SH-SY5Y (cell line): ENCODE measurements at regions not wholly inside any gene's neighbourhood (a gene's known extent, or its start where the extent isn't known, plus 50 kb on each side); places are given as distances from the start of the nearest gene placed in this dataset.

Experiments used
- GATA2 ChIP-seq: IDR thresholded peaks from 2 replicates; pipeline ENCODE4 v1.6.1; 2011; ENCODE audit warnings: mild to moderate bottlenecking, low read depth, low read length
- GATA3 ChIP-seq: IDR thresholded peaks from 2 replicates; pipeline ENCODE4 v1.6.1; 2011; ENCODE audit warnings: low read depth, mild to moderate bottlenecking, low read length, moderate library complexity

DNA sequence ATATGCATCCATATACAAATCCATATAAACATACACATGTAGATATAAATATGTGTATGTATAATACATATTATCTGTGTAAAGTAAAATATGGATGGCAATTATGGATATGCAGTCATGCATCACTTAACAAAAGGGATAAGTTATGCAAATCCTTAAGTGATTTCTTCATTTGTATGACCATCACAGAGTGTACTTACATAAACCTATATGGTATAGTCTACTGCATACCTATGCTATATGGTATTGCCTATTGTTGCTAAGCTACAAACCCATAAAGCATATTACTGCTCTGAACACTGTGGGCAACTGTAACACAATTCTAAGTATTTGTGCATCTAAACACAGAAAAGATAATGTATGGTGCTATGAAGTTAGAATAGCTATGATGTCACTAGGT, 227.2 kb downstream of the SLC6A15 start:
- TF ChIP-seq GATA2 = no peak
- TF ChIP-seq GATA3 = no peak

DNA sequence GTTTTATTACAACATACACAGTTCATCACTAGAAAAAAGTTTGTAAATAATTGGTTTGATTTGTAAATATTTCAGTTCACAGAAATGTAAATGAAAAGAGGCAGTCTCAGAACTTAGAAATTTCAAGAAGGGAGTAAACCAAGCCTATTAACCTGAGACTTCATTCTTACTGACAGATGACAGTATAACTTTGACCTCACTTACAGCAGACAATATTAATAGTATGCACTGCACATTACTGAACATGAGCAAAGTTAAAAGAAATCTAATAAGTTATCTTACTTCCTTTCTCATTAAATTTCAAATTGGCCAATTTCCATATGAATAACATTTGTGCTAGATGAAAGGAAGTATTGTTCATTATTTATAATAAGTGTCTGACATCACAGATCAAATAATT, 235.8 kb downstream of the SLC6A15 start:
- TF ChIP-seq GATA3 (no peak), GATA2 (no peak)

DNA sequence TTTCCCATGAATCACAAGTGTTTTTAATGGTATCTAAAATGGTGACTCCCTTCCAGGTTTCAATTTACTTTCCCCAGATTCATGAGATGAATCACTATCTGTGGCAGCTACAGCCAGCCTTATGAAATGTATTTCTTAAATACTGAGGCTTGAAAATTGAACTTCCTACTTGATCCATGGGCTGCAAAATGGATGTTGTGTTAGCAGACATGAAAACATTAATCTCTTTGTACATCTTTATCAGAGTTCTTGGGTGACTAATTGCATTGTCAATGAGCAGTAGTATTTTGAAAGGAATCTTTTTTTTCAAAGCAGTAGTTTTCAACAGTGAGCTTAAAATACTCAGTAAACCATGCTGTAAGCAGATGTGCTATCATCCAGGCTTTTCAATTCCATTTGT, 250.8 kb downstream of the SLC6A15 start:
- TF ChIP-seq GATA2 (no peak), GATA3 (no peak)

DNA sequence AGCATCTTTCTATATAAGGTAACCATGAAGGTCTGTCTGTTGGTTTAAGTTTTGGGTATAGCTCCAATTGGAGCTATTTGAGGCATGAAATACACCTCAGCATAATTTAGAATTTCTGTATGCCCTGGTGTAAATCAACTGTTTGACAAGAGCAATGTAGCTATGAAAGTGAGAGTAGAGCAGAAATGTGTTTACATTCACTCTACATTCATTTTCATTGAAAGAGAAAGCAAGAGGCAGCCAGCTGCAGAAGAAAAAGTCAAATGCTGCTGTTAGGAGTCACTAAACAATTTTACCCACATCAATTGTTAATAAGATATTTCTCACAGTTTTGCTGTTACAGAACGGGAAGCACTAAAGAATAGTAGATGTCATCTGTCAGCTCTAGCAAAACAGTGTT, 252.5 kb downstream of the SLC6A15 start:
- TF ChIP-seq GATA3 (no peak), GATA2 (no peak)

DNA sequence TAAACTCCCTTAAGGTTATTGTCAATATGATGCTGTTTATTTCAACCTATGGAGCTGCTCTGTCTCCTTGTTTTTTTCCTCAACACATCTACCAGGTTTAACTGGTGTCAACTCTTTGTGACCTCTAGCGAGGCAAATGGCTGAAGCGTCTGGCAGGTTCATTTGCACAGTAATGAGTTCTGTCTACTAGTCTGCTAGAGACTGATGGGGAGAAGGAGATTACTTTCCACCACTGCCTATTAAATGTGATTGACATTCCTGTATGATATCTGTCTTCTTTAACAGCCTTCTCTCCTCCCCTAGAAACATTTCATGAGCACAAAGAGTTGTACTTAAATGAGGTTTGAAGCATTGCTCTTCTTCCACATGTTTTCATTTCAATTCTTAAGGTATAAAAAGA, 253.7 kb downstream of the SLC6A15 start:
- no peak for TF ChIP-seq GATA2

DNA sequence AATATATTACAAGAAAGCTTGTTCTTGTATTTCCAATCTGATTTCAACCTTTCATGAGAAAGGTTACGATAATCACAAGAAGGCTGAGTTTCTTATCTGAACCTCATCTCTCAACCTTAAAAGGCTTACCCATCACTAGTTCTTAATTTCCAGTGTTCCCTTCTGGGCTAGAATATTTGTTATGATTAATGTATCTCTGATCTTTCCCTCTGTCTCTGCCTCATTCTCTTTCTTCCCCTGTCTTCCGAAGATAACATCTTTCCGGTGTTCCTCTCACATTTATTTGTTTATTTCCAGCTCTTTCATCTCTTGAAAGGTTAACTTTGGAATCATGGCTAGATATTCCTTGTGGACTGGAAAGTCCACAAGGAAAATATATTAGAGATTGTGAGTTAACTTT, 255.9 kb downstream of the SLC6A15 start:
- TF ChIP-seq GATA3 = no peak
- no peak for TF ChIP-seq GATA2

DNA sequence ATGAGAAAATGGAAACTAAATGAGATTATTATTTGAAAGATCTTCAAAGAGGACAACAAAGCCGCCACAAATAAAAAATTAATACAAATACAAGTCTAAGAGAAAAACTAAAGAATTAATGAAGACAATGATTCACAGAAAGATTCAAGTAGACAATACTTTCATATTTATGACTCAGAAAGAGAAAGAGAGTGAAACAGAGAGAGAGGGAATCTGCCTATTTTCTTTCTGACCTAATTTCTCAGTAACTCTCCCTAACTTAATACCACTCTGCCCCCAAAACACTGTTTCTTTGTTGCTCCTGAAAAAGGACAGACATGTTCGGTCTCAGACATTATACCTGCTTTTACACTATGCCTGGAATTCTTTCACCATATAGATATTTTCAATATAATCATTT, 259.1 kb downstream of the SLC6A15 start:
- TF ChIP-seq GATA3 (no peak), GATA2 (no peak)

DNA sequence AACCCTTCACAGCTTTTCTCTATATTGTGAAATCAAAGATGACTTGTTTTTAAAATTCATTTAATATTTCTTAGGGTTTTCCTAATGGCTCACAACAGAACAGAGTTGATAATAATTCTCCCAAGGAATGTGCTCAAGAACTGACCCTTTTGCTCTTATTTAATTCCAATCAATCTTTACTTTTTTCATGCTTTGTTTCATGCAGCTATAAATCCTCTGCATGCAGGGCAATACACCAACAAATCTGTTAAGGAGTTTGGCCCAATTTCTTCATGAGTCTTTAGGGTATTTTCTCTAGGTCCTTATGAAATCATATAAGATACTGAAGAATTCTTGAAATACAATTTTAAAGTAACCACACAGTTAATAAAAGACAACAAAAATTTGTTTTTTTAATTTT, 264.2 kb downstream of the SLC6A15 start:
- TF ChIP-seq GATA2 (no peak), GATA3 (no peak)

DNA sequence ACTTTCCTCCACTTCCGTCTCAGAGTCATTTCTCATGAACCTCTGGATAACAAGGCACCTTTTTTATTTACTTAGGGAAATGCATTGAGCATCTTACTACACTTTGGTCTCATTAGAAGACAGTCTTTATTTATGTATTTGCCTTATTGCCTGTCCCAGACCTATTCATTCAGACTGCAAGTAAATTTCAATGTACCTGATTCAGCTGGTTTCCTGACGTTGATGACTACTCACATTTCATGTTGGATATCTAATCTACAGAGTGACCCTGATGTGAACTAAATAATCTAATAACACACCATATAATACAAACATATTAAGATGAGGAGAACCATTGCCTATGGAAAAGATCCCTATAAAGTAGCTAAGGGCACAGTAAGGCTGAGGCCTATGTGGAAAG, 267.7 kb downstream of the SLC6A15 start:
- no peak for TF ChIP-seq GATA3
- TF ChIP-seq GATA2 = no peak

DNA sequence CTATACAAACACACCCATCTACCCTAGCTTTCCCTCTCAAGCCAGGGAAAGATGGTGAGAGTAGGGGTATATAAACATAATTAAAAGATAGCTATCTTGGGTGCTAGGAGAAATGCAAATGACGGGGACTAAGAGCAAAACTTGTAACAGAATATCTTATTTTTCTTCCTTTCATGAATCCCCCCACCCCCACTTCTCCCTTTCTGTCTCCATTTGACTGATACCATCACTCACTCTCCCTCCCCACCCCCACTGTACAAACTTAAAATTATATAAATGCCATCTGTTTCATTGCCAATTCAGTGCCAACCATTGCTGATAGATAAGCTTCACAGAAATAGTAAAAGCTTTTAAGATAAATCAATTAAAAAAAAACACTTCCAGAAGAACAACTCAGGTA, 268.6 kb downstream of the SLC6A15 start:
- TF ChIP-seq GATA2 (peak; percentile 79), GATA3 (no peak; the same call in 1 of the 2 replicates)

DNA sequence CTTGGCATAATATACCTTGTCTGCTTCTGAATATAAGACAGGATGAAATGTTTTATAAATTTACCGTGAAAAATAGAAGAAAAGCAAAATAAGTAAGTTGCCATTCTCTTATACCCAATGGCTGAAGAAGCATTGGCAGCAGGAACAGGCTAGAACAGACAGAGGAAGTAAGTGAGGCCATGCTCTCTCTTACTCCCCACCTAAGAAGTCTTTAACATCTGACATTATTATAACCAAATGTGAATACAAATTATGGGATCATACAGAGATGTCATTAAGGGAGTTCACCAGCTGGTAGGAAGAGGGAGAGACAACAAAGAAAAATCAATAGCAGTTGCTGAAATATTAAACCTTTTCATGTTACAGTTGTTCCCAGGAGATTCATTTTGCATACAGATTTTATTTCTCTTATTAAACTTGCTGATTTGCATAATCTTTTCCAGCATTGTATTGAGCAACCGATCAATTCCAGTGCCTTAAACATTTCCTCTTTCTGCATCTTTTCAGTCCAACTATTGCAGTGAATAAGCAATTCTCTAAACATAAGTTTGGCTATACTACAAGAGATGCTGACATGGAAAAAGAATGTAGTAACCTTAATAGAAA, 270.6 kb downstream of the SLC6A15 start:
- no peak for TF ChIP-seq GATA2
- TF ChIP-seq GATA3 = no peak

DNA sequence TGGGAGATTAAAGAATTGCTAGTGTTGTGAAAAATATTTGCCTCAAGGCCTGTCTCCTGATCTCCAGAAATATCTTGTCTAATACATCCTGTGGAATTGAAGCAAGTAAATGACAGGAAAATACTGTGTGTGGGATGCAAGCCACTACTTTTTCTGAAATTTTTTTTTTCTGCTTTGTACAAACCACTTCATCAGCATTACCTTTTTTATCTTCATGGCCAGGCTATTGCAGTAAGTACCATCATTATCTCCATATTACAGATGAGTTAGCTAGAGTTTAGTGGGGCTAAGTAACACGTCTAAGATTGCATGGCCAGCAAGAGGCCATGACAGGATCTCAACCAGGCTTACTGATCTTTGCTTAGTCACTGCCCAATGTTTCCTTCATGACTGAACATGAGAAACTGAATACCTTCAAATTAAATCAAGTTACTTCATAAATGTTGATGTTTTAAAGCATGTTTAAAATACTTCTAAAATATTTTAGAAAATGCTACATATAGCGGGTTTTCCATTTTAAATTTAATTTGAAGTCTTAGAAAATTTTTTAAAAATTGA, 273.7 kb downstream of the SLC6A15 start:
- TF ChIP-seq GATA3 (no peak), GATA2 (no peak)

DNA sequence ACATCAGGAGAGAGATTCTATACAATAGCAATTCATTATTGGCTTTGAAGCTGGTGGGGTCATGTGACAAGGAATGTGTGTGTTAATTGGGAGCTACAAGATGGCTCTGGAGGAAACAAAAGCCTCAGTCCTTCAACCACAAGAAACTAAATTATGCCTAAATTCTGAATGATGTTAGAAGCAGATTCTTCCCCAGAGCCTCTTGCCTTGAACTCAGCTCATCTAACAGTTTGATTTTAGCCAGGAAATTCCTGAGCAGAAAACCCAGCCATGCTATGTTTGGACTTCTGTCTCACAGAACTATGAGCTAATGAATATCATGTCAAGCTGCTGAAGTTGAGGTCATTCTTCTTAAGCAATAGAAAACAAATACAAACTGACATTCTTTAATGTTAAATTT, 274.7 kb downstream of the SLC6A15 start:
- TF ChIP-seq GATA3 (no peak), GATA2 (no peak)

DNA sequence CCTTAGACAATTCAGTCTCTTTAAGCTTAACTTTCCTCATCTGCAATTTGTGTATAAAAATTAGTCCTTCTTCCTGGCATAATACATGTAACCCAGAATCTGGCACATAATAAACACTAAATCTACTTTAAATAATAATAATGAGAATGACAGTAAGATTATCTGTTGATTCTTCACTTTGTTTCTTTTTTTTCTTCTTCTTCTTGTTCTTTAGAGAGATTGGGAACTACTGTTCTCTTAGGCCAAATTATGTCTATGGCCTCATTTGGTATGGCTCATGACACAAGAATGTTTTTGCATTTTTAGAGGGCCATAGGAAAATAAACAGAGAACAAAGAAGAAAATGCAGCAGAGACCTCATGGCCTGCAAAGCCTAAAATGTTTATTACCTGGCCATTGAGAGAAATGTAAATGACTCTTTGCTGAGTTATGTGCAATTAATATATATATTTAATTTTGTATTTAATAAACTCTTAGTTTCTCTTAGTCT, 275.8 kb downstream of the SLC6A15 start:
- TF ChIP-seq GATA2 = no peak
- no peak for TF ChIP-seq GATA3

DNA sequence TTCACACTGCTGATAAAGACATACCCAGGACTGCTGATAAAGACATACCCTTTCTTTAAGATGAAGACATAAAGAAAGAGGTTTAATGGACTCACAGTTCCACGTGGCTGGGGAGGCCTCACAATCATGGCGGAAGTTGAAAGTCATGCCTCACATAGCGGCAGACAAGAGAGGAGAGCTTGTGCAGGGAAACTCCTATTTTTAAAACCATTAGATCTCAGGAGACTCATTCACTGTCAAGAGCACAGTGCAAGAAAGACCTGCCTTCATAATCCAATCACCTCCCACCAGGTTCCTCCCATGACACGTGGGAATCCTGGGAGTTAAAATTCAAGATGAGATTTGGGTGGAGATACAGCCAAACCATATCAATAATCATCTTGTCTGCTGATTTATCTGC, 278.1 kb downstream of the SLC6A15 start:
- TF ChIP-seq GATA3 (no peak), GATA2 (no peak)

DNA sequence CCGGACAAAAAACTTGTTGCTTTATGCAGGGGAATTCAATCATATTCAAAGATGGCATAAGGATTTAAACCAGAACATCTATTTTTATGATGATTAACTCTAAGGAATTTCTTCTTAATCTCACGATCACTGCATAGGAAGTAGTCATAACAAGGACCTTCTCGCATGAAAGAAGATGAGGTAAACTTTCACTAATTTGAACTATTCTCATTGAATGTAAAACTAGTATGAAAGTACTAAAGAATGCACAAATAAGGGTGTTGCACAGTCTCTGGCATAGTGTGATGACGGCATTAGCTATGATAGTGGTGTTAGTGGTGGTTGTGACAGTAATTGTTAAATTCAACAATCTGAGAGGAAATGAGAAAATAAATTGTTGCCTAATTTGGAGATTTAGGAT, 280.0 kb downstream of the SLC6A15 start:
- no peak for TF ChIP-seq GATA2
- TF ChIP-seq GATA3 = no peak
